ENCODE measurements at regions not wholly inside any gene's neighbourhood (a gene's known extent, or its start where the extent isn't known, plus 50 kb on each side); places are given as distances from the start of the nearest gene placed in this dataset.

- TF ChIP-seq CTCF (IDR thresholded peaks at IDR 0.05): no peak
- no peak for TF ChIP-seq POLR2AphosphoS5 (IDR thresholded peaks at IDR 0.05)
Measured at GRCh38 chr6:48755315-48755714, 644.3 kb upstream of the PTCHD4 start.

Data from gastroesophageal sphincter (tissue), 3 donors.